ENCODE measurements at regions not wholly inside any gene's neighbourhood (a gene's known extent, or its start where the extent isn't known, plus 50 kb on each side); places are given as distances from the start of the nearest gene placed in this dataset.

- Mint-ChIP-seq H3K27me3 (no peaks in the 10 kb centered on the region), H3K27ac (no peak overlapping the region), H3K9me3 (ENCODE audit: low read depth) (peaks cover 35% of the 10 kb centered on the region), H3K4me3 (no peak overlapping the region), H3K36me3 (ENCODE audit: low read depth) (peaks cover 4% of the 10 kb centered on the region), H3K4me1 (no peaks in the 10 kb centered on the region)
- no peak for ATAC-seq
- ChIA-PET CTCF (no interaction called here), POLR2A (no interaction called here)
- intact Hi-C loops (cut with DNase I, micrococcal nuclease): no loop called here
- no peak for DNase-seq
These were observed 63.8 kb upstream of the USP29 start for GRCh38 chr19:57055956-57056355.

GRCh38 chr19:57057036-57057686, 62.6 kb upstream of the USP29 start:
- ATAC-seq (no peak), DNase-seq (no peak)
- Mint-ChIP-seq H3K27ac (no peak overlapping the region), H3K27me3 (no peaks in the 10 kb centered on the region), H3K9me3 (ENCODE audit: low read depth) (peaks cover 30% of the 10 kb centered on the region), H3K4me1 (no peaks in the 10 kb centered on the region), H3K4me3 (no peak overlapping the region), H3K36me3 (ENCODE audit: low read depth) (peaks cover 2% of the 10 kb centered on the region)
- POLR2A ChIA-PET: no interaction called here
- intact Hi-C loops (cut with DNase I, micrococcal nuclease): no loop called here
- CTCF ChIA-PET: no interaction called here

GRCh38 chr19:57058871-57059270, 60.9 kb upstream of the USP29 start:
- no peak overlapping the region for H3K27ac Mint-ChIP-seq
- H3K9me3 Mint-ChIP-seq (ENCODE audit: low read depth): peaks cover 36% of the 10 kb centered on the region
- H3K4me1 Mint-ChIP-seq: no peaks in the 10 kb centered on the region
- intact Hi-C loops (cut with DNase I, micrococcal nuclease): no loop called here
- H3K27me3 Mint-ChIP-seq: no peaks in the 10 kb centered on the region
- peaks cover 2% of the 10 kb centered on the region for H3K36me3 Mint-ChIP-seq (ENCODE audit: low read depth)
- ATAC-seq (no peak), DNase-seq (no peak)
- ChIA-PET CTCF (no interaction called here), POLR2A (no interaction called here)
- H3K4me3 Mint-ChIP-seq: no peak overlapping the region

GRCh38 chr19:57063070-57063469, 56.7 kb upstream of the USP29 start:
- Mint-ChIP-seq H3K27me3 (no peaks in the 10 kb centered on the region), H3K27ac (no peak overlapping the region), H3K36me3 (ENCODE audit: low read depth) (peaks cover 2% of the 10 kb centered on the region), H3K4me3 (no peak overlapping the region), H3K4me1 (no peaks in the 10 kb centered on the region), H3K9me3 (ENCODE audit: low read depth) (peaks cover 33% of the 10 kb centered on the region)
- intact Hi-C loops (cut with DNase I, micrococcal nuclease): no loop called here
- ATAC-seq: no peak
- CTCF ChIA-PET: no interaction called here
- DNase-seq: no peak
- POLR2A ChIA-PET: no interaction called here

GRCh38 chr19:57067440-57067839, 52.3 kb upstream of the USP29 start:
- Mint-ChIP-seq H3K9me3 (ENCODE audit: low read depth) (peaks cover 38% of the 10 kb centered on the region), H3K27me3 (no peaks in the 10 kb centered on the region), H3K4me3 (no peak overlapping the region), H3K36me3 (ENCODE audit: low read depth) (no peaks in the 10 kb centered on the region), H3K27ac (no peak overlapping the region), H3K4me1 (no peaks in the 10 kb centered on the region)
- ATAC-seq (no peak), DNase-seq (no peak)
- intact Hi-C loops (cut with DNase I, micrococcal nuclease): no loop called here
- POLR2A ChIA-PET: no interaction called here
- CTCF ChIA-PET: no interaction called here

GRCh38 chr19:57068311-57068710, 51.5 kb upstream of the USP29 start:
- DNase-seq: no peak
- peaks cover under 1% of the 10 kb centered on the region for H3K36me3 Mint-ChIP-seq (ENCODE audit: low read depth)
- no peak overlapping the region for H3K4me3 Mint-ChIP-seq
- intact Hi-C loops (cut with DNase I, micrococcal nuclease): no loop called here
- H3K27me3 Mint-ChIP-seq: no peaks in the 10 kb centered on the region
- ChIA-PET POLR2A (no interaction called here), CTCF (no interaction called here)
- peaks cover 37% of the 10 kb centered on the region for H3K9me3 Mint-ChIP-seq (ENCODE audit: low read depth)
- no peak overlapping the region for H3K27ac Mint-ChIP-seq
- no peak for ATAC-seq
- H3K4me1 Mint-ChIP-seq: no peaks in the 10 kb centered on the region

- Mint-ChIP-seq H3K4me3 (no peak overlapping the region), H3K4me1 (no peaks in the 10 kb centered on the region), H3K9me3 (ENCODE audit: low read depth) (peaks cover 30% of the 10 kb centered on the region), H3K36me3 (ENCODE audit: low read depth) (peaks cover 2% of the 10 kb centered on the region), H3K27ac (no peak overlapping the region), H3K27me3 (no peaks in the 10 kb centered on the region)
- DNase-seq (peak; percentile 40), ATAC-seq (no peak)
- ChIA-PET CTCF (interaction anchor here (0.6 kb wide), 1 partner anchor 1104 kb away, joined by 3 read pairs; no protein-coding TSS in a partner anchor), POLR2A (no interaction called here)
- intact Hi-C loops (cut with DNase I, micrococcal nuclease): no loop called here
These were observed 50.7 kb upstream of the USP29 start for GRCh38 chr19:57068921-57069697.
